SIG-M5 treated with dmso at 0.1 percent for 504 hours (cell line): ENCODE measurements at regions not wholly inside any gene's neighbourhood (a gene's known extent, or its start where the extent isn't known, plus 50 kb on each side); places are given as distances from the start of the nearest gene placed in this dataset.
"Not testable (repeated sequence)": the region's sequence is repeated elsewhere in the genome, so short reads cannot be mapped to it uniquely, and the experiment has no call there.

ENCODE experiments used
- DNase-seq: peaks from one replicate; lab custom pipeline; 2025; ENCODE audit not compliant: unreplicated experiment; lab: John Stamatoyannopoulos, UW

DNA sequence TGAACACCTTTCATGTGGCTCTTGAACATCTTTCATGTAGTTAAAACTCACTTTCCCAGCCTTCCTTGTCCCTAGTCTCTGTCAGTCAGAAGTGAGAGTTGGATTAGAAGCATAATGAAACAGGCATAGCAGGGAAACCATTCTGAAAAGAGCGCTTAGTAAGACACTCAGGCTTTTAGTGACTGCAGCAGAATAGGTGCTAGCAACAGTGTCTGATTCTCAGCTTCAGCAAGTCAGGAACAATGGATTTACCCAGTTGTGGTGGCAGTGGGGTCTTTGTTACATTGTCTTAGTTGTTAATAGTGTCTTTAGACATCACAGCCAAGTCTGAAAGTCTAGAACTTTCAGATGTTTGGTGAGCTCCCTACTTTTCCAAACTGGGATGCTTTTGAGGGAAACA, 177.1 kb upstream of the PCDH7 start:
- no peak for DNase-seq

- no peak for DNase-seq
Measured at GRCh38 chr4:30553151-30553550, 167.0 kb upstream of the PCDH7 start.

DNA sequence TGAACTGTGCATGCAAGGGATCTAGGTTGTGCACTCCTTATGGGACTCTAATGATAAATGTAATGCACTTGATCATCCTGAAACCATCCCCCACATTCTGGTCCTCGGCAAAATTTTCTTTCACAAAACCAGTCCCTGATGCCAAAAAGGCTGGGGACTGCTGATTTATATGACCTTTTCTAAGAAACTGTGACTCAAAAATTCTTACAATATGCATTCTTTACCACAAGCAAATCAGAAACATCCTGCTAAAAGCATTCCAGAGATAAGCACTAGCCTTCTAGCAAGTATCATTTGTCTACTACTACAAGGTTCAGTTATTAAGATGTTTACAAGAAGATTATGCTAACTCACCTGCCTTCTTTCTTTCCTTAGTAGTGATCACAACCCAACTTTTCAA, 166.5 kb upstream of the PCDH7 start:
- no peak for DNase-seq

- DNase-seq = no peak
Measured at GRCh38 chr4:30555775-30556174, 164.4 kb upstream of the PCDH7 start.

- DNase-seq = no peak
Measured at GRCh38 chr4:30559481-30559880, 160.7 kb upstream of the PCDH7 start.

- DNase-seq = no peak
Measured at GRCh38 chr4:30586850-30587249, 133.3 kb upstream of the PCDH7 start.

DNA sequence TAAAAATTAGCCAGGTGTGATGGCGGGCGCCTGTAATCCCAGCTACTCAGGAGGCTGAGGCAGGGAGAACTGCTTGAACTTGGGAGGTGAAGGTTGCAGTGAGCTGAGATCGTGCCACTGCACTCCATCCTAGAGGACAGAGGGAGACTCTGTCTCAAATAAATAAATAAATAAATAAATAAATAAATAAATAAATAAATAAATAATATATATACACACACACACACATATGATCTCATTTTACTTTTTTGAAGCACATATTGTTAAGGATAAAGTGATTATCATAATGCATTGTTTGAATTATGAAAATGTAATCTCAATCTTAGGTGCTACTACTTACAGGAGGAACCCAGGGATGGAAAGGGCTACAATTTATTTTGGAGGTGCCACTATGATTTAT, 130.5 kb upstream of the PCDH7 start:
- not testable (repeated sequence) for DNase-seq

DNA sequence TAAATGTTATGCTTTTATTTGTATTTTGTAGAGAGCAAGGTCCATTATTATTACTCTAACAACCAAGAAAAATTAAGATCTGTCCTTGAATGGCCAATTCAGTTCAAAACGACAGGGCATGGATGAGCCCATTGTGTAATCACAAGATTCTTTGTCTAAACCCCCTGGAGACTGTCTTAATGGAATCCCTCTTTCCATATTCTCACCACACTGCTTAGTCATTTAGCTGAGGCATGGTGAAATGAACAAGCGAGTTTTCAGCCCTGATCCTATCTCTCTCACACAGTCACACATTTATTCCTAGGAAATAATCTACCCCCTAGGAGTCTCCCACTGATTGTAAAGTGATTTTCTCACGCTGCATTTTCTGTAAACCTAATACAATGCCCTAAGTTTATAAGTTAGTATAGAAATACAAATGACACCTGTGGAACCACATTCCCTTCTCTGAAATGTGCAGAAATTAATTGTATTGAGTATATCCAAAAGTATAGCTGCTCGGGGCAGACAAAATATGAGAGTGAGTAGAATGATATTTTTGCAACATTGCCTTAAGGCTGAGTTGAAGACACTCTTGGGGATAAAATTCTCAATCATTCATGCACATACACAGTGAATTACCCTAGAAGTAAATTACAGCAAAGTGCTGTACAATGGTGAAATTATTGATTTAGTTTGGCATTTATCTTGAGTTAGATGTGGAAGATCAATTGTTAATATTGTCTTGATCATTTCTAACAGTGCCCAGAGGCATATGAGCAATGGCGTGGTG, 119.7 kb upstream of the PCDH7 start:
- no peak for DNase-seq

- no peak for DNase-seq
Measured at GRCh38 chr4:30601070-30601865, 118.9 kb upstream of the PCDH7 start.

- DNase-seq = no peak
Measured at GRCh38 chr4:30605616-30606190, 114.5 kb upstream of the PCDH7 start.

- no peak for DNase-seq
Measured at GRCh38 chr4:30610361-30610760, 109.8 kb upstream of the PCDH7 start.

- no peak for DNase-seq
Measured at GRCh38 chr4:30614771-30615170, 105.4 kb upstream of the PCDH7 start.

DNA sequence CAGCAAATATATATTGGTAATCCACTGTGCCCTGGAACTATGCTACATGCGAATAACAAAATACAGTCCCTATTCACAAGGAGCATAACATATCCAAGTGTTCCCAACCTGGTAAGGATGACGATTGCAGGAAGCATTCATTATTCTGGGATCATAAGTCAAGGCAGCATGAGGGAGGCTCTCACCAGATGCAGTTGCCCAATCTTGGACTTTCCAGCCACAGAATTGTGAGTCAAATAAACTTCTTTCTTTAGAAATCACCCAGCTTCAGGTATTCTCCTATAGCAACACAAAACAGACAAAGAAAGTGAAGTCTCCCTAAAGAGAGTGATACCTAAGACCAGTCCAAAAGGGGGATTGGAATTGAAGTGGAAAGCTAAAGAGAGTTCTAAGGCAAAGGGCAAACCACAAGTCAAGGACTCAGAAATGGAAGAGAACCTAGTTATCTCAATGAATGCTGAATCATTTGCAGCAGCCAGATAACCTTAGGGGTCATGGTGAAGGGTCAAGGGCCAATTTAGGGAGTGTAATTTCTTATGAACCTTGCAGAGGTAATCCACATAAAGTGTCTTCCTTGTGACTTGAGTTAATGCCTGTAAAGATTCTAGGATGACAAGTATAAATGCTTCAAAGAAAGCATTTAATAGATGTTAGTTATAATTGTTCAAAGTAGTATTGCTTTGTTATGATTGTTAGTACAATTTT, 103.1 kb upstream of the PCDH7 start:
- DNase-seq = no peak

GRCh38 chr4:30617836-30618235, 102.3 kb upstream of the PCDH7 start:
- DNase-seq = no peak

GRCh38 chr4:30619679-30620078, 100.5 kb upstream of the PCDH7 start:
- DNase-seq = no peak

DNA sequence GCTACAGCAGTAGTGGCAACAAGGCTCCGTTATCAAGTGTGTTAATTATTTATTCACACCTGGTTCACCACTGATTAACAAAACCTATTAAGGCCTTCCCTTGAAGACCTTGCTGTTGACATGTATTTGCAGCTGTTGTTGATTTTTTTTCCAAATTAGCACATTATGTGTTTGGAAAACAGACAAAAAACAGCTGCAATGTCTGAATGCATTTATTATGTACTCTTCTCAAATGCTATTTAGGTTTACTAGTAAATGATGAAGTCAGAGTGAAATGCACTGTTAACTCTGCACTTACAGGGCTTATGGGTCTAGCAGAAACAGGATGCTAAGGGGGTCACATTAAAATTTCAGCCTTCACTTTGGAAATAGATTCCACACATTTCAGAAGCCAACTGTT, 99.5 kb upstream of the PCDH7 start:
- DNase-seq = no peak

DNA sequence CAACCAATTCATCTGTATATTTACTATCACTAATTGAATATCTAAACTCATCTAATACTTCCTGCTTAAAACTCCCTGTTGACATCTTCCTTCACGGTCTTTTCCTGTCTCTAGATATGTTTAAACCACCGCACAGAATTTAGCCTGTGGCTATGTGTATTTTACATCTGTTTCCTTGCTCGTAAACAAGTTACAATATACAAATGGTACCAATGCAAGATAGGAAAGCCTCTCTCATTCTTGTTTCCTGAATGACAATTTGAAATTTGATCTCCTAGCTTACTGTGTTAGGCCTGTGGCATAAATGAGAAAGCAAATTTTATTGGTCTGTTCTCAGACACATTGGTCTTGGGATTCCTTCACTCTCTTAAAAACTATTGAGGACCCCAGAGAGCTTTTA, 89.7 kb upstream of the PCDH7 start:
- no peak for DNase-seq

DNA sequence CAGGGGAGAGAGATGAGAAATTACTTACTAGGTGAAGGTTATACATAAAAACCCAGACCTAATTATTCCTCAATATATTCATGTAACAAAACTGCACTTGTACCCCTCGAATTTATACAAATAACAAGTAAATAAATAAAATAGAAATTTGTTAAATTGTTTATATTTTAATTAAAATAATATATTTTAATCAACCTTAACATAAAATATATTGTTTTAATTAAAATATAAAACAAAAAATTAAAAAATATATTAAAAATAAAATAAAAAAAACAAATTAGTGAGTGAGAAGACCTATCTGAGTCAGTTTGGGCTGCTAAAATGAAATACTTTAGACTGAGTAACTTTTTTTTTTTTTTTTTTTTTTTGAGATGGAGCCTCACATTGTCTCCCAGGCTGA, 87.4 kb upstream of the PCDH7 start:
- DNase-seq = no peak

DNA sequence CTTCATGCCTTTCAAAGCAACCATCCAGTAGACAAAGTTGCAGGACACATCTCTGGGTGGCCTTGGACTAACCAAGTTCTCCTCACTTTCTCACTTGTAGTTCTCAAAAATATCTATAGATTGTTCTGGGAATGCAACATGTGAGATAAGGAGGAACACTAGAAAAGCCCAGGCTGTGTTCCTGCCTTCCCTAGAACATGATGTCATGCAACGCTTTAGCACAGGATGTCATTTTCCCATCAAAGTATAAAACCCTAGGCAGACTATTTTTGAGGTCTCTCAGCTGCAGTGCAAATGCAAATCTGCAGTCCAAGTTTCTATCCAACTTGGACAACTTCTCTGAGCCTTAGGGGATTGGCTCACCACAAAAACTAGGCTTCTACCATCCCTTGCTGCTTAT, 78.8 kb upstream of the PCDH7 start:
- DNase-seq = no peak

DNA sequence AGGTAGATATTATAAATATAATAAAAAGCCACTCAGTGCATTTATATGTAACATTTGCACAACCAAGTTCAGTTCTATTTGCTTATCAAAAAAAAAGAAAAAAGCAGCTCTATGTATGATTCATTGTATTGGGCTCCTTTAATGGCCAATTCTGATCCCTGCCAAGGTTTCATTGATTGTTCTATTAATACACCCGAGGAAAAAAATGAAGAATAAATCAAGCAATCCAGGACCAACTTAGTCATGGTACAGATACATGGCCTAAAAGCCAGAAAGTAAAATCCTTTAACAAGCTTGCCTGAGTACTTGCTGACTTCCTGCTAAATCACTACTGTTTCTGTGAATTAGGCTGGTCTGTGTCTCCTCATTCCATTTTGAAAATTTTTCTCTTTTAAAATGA, 77.6 kb upstream of the PCDH7 start:
- no peak for DNase-seq

DNA sequence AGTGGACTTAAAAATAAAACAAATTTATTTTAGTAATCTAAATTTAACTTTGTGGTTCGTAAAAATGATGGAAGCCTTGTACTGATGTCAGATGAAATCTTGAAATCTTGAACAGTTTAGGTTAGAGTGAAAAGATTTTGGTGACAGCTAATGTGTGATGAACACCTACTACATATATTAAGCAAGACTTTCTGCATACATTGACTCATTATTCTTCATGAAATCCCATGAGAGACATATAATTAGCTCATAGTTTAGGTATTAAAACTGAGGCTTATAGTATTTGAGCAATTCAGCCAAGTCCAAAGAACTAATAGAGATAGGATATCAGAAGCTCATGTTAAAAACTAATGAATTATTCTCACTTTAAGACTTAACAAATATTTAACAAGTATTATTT, 66.9 kb upstream of the PCDH7 start:
- no peak for DNase-seq

GRCh38 chr4:30656828-30657227, 63.3 kb upstream of the PCDH7 start:
- no peak for DNase-seq
